Loucy (cell line): ENCODE measurements at regions not wholly inside any gene's neighbourhood (a gene's known extent, or its start where the extent isn't known, plus 50 kb on each side); places are given as distances from the start of the nearest gene placed in this dataset.

Experiments
- H2AFZ ChIP-seq: fragments of 200-600 bp; sonication (generic); 2 replicates; pipeline ENCODE4 v1.6.0; 2016; ENCODE audit warnings: antibody characterized with exemption, mild to moderate bottlenecking, low read length, moderate library complexity
- H3F3A ChIP-seq: fragments of 200-600 bp; 2 replicates; pipeline ENCODE4 v1.6.0; 2016; ENCODE audit warnings: antibody characterized with exemption, low read depth, mild to moderate bottlenecking
- H3K27me3 ChIP-seq: fragments of 200-600 bp; sonication (generic); 2 replicates; pipeline ENCODE4 v1.6.1; 2014; ENCODE audit warnings: low read length, mild to moderate bottlenecking; ENCODE audit not compliant: insufficient read depth, poor library complexity, severe bottlenecking
- H3K36me3 ChIP-seq: fragments of 200-600 bp; sonication (generic); 2 replicates; pipeline ENCODE4 v1.6.1; 2016; ENCODE audit warnings: low read length; ENCODE audit not compliant: insufficient read depth
- H3K4me1 ChIP-seq: fragments of 200-600 bp; sonication (generic); 2 replicates; pipeline ENCODE4 v1.5.1; 2014; ENCODE audit warnings: low read length, mild to moderate bottlenecking; ENCODE audit not compliant: insufficient read depth, poor library complexity, severe bottlenecking
- H3K4me2 ChIP-seq: fragments of 200-600 bp; sonication (generic); 2 replicates; pipeline ENCODE4 v1.6.0; 2014; ENCODE audit warnings: antibody characterized with exemption, low read length, low read depth, mild to moderate bottlenecking; ENCODE audit not compliant: poor library complexity, severe bottlenecking
- H3K4me3 ChIP-seq: fragments of 200-600 bp; sonication (generic); 2 replicates; pipeline ENCODE4 v1.5.1; 2014; ENCODE audit warnings: low read length, mild to moderate bottlenecking, mixed read lengths; ENCODE audit not compliant: poor library complexity, severe bottlenecking
- H3K79me2 ChIP-seq: fragments of 200-600 bp; sonication (generic); 2 replicates; pipeline ENCODE4 v1.6.1; 2014; ENCODE audit warnings: low read length; ENCODE audit not compliant: insufficient read depth
- H3K9ac ChIP-seq: fragments of 200-600 bp; sonication (generic); 2 replicates; pipeline ENCODE4 v1.6.0; 2014; ENCODE audit warnings: mild to moderate bottlenecking, low read depth, low read length, moderate library complexity; ENCODE audit not compliant: poor library complexity, severe bottlenecking
- H3K9me2 ChIP-seq: fragments of 200-600 bp; sonication (generic); replicated peaks from 2 replicates; pipeline ENCODE4 v1.6.1; 2016; ENCODE audit warnings: low read depth, low read length, mixed read lengths
- H3K9me3 ChIP-seq: fragments of 200-600 bp; sonication (generic); 2 replicates; pipeline ENCODE4 v1.6.1; 2014; ENCODE audit warnings: mild to moderate bottlenecking, antibody characterized with exemption, low read length, low read depth; ENCODE audit not compliant: insufficient read depth
- H4K20me1 ChIP-seq: fragments of 200-600 bp; sonication (generic); 2 replicates; pipeline ENCODE4 v1.6.0; 2014; ENCODE audit warnings: antibody characterized with exemption, low read length, mild to moderate bottlenecking; ENCODE audit not compliant: insufficient read depth, poor library complexity, severe bottlenecking
- EZH2phosphoT487 ChIP-seq: fragments of 200-600 bp; IDR thresholded peaks from 2 replicates; pipeline ENCODE4 v1.6.1; 2018; ENCODE audit warnings: antibody characterized with exemption, mild to moderate bottlenecking, moderate library complexity, borderline replicate concordance
- TF ChIP-seq, protein P1 (sequence below): fragments of 200-600 bp; sonication (generic); conservative IDR thresholded peaks from 2 replicates; pipeline ENCODE4 v1.5.1; 2014; ENCODE audit warnings: mild to moderate bottlenecking, antibody characterized with exemption, low read length

DNA sequence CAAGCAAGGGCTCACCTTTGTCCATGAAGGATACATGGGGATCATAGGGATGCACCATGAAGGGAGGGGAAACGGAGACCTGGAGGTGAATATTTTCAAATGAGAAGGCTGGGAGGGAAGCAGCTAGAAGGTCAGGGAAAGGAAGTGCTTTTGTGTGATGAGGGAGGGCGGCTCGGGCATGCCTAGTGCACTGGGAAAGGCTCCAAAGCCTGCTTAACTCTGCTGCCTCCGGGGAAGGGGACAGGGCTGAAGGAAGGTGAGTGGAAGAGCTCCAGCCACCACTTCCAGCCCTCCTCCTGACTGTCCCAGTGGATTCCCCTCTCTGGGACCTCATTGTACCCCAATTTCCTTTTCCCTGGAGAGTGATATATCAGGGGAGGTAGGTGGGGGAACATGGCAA is 149.4 kb upstream of the PRMT8 start:
- Histone ChIP-seq H3K4me2 (no peak overlapping the region), H3K27me3 (no peaks in the 10 kb centered on the region), H3K79me2 (no peaks in the 10 kb centered on the region), H3K9me3 (no peaks in the 10 kb centered on the region), H3F3A (no peaks in the 10 kb centered on the region), H3K9me2 (no peaks in the 10 kb centered on the region), H3K9ac (no peak overlapping the region), H3K4me1 (no peaks in the 10 kb centered on the region), H3K36me3 (no peaks in the 10 kb centered on the region), H4K20me1 (no peaks in the 10 kb centered on the region), H3K4me3 (no peak overlapping the region), H2AFZ (peak overlapping the region; percentile 9; the same call in 1 of the 2 replicates)
- TF ChIP-seq, protein P1, sequence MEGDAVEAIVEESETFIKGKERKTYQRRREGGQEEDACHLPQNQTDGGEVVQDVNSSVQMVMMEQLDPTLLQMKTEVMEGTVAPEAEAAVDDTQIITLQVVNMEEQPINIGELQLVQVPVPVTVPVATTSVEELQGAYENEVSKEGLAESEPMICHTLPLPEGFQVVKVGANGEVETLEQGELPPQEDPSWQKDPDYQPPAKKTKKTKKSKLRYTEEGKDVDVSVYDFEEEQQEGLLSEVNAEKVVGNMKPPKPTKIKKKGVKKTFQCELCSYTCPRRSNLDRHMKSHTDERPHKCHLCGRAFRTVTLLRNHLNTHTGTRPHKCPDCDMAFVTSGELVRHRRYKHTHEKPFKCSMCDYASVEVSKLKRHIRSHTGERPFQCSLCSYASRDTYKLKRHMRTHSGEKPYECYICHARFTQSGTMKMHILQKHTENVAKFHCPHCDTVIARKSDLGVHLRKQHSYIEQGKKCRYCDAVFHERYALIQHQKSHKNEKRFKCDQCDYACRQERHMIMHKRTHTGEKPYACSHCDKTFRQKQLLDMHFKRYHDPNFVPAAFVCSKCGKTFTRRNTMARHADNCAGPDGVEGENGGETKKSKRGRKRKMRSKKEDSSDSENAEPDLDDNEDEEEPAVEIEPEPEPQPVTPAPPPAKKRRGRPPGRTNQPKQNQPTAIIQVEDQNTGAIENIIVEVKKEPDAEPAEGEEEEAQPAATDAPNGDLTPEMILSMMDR = no peak
- TF ChIP-seq EZH2phosphoT487 = no peak

DNA sequence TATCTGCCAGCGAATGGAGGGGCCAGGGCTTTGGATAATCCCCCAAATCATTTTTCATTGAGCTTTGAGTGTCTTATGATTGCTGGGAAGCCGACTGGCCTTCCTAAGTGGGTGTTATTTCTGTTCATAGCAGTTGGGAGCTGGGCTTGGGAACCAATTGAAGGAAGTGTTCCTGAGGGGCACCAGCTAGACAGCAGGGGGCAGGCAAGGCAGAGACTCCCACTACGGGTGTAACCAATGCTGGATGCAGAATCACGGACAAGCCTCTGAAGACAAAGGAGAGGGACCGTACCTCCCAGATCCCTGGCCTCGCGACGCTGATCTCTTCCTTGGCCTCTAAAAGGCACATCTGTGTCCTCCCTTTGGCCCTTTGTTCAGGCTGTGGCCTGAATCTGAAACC is 149.0 kb upstream of the PRMT8 start:
- H3K4me1 ChIP-seq = no peaks in the 10 kb centered on the region
- no peak overlapping the region for H3K4me3 ChIP-seq
- H3K79me2 ChIP-seq = no peaks in the 10 kb centered on the region
- H3K9me2 ChIP-seq = no peaks in the 10 kb centered on the region
- TF ChIP-seq, protein P1 = peak; percentile 59
- no peak for TF ChIP-seq EZH2phosphoT487
- no peaks in the 10 kb centered on the region for H3K9me3 ChIP-seq
- no peaks in the 10 kb centered on the region for H3F3A ChIP-seq
- no peaks in the 10 kb centered on the region for H3K36me3 ChIP-seq
- no peaks in the 10 kb centered on the region for H4K20me1 ChIP-seq
- H3K9ac ChIP-seq = no peak overlapping the region
- H3K4me2 ChIP-seq = no peak overlapping the region
- H3K27me3 ChIP-seq = no peaks in the 10 kb centered on the region
- H2AFZ ChIP-seq = peak overlapping the region; percentile 9; the same call in 1 of the 2 replicates

DNA sequence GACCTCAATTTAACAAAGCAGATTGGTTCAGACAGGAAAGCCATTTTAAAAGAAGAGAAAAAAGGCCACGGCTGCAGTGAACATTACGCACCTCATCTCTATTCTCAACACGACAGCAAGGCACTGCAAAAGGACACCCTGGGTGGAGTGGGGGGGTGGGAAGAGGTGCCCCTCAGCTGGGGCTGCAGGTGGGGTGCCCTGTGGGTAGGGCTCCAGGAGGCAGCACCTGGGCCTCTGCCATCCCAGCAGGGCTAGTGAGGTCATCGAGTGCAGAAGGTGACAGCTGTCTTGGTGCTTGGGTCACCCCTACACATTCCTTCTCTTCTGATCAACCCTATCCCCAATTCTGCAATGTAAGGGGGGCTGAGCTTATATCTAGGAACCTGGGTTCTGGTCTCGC is 142.9 kb upstream of the PRMT8 start:
- Histone ChIP-seq H3K9ac (no peak overlapping the region), H3K4me1 (no peaks in the 10 kb centered on the region), H3K36me3 (no peaks in the 10 kb centered on the region), H3K79me2 (no peaks in the 10 kb centered on the region), H3K9me2 (no peaks in the 10 kb centered on the region), H3K4me3 (no peak overlapping the region), H4K20me1 (no peaks in the 10 kb centered on the region), H3K27me3 (no peaks in the 10 kb centered on the region), H3F3A (no peaks in the 10 kb centered on the region), H3K4me2 (no peak overlapping the region), H2AFZ (no peak overlapping the region), H3K9me3 (no peaks in the 10 kb centered on the region)
- TF ChIP-seq, protein P1 = no peak
- TF ChIP-seq EZH2phosphoT487 = no peak
